Smooth muscle cell (in vitro differentiated cells): ENCODE measurements at regions not wholly inside any gene's neighbourhood (a gene's known extent, or its start where the extent isn't known, plus 50 kb on each side); places are given as distances from the start of the nearest gene placed in this dataset.

Experiments
- DNase-seq: peaks from one replicate; lab custom pipeline; 2025; ENCODE audit not compliant: unreplicated experiment; lab: John Stamatoyannopoulos, UW
- H2AFZ ChIP-seq: fragments of 200-600 bp; sonication (generic); 2 replicates; pipeline ENCODE4 v1.6.0; 2016; ENCODE audit warnings: antibody characterized with exemption, low read depth, mild to moderate bottlenecking
- H3F3A ChIP-seq: fragments of 200-600 bp; sonication (generic); 2 replicates; pipeline ENCODE4 v1.6.0; 2017; ENCODE audit warnings: antibody characterized with exemption, low read depth
- H3K27ac ChIP-seq: fragments of 200-600 bp; sonication (generic); 2 replicates; pipeline ENCODE4 v1.5.1; 2016; ENCODE audit warnings: low read depth, mild to moderate bottlenecking
- H3K27me3 ChIP-seq: fragments of 200-600 bp; sonication (generic); 2 replicates; pipeline ENCODE4 v1.6.1; 2016; ENCODE audit warnings: low read depth, mild to moderate bottlenecking
- H3K36me3 ChIP-seq: fragments of 200-600 bp; sonication (generic); 2 replicates; pipeline ENCODE4 v1.5.1; 2016; ENCODE audit warnings: low read depth
- H3K4me1 ChIP-seq: fragments of 200-600 bp; sonication (generic); 2 replicates; pipeline ENCODE4 v1.5.1; 2016; ENCODE audit warnings: low read depth
- H3K4me2 ChIP-seq: fragments of 200-600 bp; sonication (generic); 2 replicates; pipeline ENCODE4 v1.6.0; 2016; ENCODE audit warnings: mild to moderate bottlenecking
- H3K4me3 ChIP-seq: fragments of 200-600 bp; sonication (generic); 2 replicates; pipeline ENCODE4 v1.5.1; 2016; ENCODE audit warnings: mild to moderate bottlenecking
- H3K79me2 ChIP-seq: fragments of 200-600 bp; sonication (generic); 2 replicates; pipeline ENCODE4 v1.6.0; 2016; ENCODE audit warnings: low read depth, mild to moderate bottlenecking
- H3K9ac ChIP-seq: fragments of 200-600 bp; sonication (generic); 2 replicates; pipeline ENCODE4 v1.6.0; 2016; ENCODE audit warnings: low read depth
- H3K9me3 ChIP-seq: fragments of 200-600 bp; sonication (generic); replicated peaks from 2 replicates; pipeline ENCODE4 v1.5.1; 2016; ENCODE audit warnings: low read depth
- H4K20me1 ChIP-seq: fragments of 200-600 bp; sonication (generic); 2 replicates; pipeline ENCODE4 v1.6.0; 2016; ENCODE audit warnings: low read depth
- WGBS: methylation state at CpG from one replicate; pipeline ENCODE4 v1.1.7; 2016; ENCODE audit warnings: low lambda C conversion rate; 5-methylcytosine and 5-hydroxymethylcytosine counted together
- TF ChIP-seq, protein P1 (sequence below): fragments of 200-600 bp; sonication (generic); IDR thresholded peaks from 2 replicates; pipeline ENCODE4 v1.5.1; 2017; ENCODE audit warnings: borderline replicate concordance, mild to moderate bottlenecking, antibody characterized with exemption; ENCODE audit not compliant: insufficient read depth, poor library complexity, severe bottlenecking

DNA sequence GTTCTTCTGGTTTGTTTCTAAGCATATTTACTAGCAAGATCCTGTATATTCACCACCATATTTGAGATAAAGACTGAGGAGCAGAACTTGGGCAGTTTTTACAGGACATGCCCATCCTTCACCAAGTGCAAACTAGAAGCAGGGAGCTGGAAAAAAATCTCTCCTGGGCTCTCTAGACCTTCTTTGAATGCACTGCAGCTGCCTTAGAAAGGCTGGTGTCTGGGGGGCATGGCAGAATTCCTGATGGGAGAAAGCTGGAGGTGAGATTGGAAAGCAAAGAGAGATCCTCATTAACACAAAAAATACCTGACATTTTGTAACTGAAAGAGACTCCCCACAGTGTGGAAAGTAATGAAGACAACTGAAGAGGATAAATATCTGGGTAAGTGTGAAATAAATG lies 1612.1 kb downstream of the OLFM4 start:
- H3K4me3 ChIP-seq, result no peak overlapping the region
- H3K4me2 ChIP-seq, result no peak overlapping the region

DNA sequence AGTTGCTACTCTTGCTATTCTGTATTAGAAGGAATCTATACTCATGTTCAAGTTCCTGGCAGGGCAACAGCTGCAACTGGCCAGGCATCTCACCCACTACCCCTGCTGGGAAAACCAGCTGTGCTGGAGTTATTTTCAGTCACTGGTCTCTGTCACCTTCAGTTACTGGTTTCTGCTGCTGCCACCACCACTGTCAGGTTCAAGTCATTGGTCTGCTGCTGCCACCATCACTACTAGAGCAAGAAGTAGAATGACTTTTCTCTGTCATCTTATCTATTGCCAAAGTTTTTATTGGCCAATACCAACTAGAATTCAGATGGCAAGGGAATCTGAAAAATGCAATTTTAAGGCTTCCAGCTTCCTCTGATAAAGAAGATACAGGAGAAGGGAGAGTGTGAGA lies 1615.2 kb downstream of the OLFM4 start:
- Histone ChIP-seq H3K27me3 (no peaks in the 10 kb centered on the region), H3K4me1 (no peaks in the 10 kb centered on the region), H2AFZ (no peak overlapping the region), H3K27ac (no peak overlapping the region), H3K79me2 (no peaks in the 10 kb centered on the region), H3K4me3 (no peak overlapping the region), H3K4me2 (no peak overlapping the region), H3K36me3 (no peaks in the 10 kb centered on the region), H3K9ac (no peak overlapping the region), H3K9me3 (no peaks in the 10 kb centered on the region), H3F3A (no peaks in the 10 kb centered on the region), H4K20me1 (no peaks in the 10 kb centered on the region)
- TF ChIP-seq, protein P1, sequence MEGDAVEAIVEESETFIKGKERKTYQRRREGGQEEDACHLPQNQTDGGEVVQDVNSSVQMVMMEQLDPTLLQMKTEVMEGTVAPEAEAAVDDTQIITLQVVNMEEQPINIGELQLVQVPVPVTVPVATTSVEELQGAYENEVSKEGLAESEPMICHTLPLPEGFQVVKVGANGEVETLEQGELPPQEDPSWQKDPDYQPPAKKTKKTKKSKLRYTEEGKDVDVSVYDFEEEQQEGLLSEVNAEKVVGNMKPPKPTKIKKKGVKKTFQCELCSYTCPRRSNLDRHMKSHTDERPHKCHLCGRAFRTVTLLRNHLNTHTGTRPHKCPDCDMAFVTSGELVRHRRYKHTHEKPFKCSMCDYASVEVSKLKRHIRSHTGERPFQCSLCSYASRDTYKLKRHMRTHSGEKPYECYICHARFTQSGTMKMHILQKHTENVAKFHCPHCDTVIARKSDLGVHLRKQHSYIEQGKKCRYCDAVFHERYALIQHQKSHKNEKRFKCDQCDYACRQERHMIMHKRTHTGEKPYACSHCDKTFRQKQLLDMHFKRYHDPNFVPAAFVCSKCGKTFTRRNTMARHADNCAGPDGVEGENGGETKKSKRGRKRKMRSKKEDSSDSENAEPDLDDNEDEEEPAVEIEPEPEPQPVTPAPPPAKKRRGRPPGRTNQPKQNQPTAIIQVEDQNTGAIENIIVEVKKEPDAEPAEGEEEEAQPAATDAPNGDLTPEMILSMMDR, result no peak
- no peak for DNase-seq

More for the DNA sequence above, 1612.1 kb downstream of the OLFM4 start:
- TF ChIP-seq, protein P1, result no peak
- Histone ChIP-seq H3F3A (no peaks in the 10 kb centered on the region), H2AFZ (no peak overlapping the region), H3K4me1 (peaks cover 15% of the 10 kb centered on the region), H3K9ac (no peak overlapping the region), H3K79me2 (no peaks in the 10 kb centered on the region), H3K27ac (no peak overlapping the region), H4K20me1 (no peaks in the 10 kb centered on the region), H3K27me3 (no peaks in the 10 kb centered on the region), H3K36me3 (no peaks in the 10 kb centered on the region), H3K9me3 (no peaks in the 10 kb centered on the region)
- DNase-seq, result no peak

DNA sequence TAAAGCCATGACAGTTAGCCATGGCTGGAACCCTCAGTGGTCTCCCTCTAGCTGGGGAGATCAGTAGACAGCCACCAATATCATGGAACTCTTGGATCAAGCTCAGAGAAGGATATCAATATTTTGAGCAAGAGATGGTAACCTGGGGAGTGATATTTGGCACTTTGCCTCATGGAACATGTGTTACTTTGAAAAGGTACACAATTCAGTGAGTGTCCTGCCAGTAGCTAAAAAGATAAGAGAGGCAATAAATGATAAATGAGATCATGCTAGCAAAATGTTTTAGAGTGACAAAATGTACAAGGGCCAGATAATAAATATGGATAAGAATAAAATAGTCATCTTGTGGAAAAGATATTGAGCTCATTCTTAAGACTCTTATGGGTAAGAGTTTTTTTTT lies 1618.7 kb downstream of the OLFM4 start:
- TF ChIP-seq, protein P1, result no peak
- no peak for DNase-seq
- Histone ChIP-seq H4K20me1 (no peaks in the 10 kb centered on the region), H3K9me3 (no peaks in the 10 kb centered on the region), H3K27ac (no peak overlapping the region), H3K4me2 (no peak overlapping the region), H3K27me3 (no peaks in the 10 kb centered on the region), H3K4me1 (no peaks in the 10 kb centered on the region), H3K9ac (no peak overlapping the region), H2AFZ (no peak overlapping the region), H3K79me2 (no peaks in the 10 kb centered on the region), H3F3A (no peaks in the 10 kb centered on the region), H3K36me3 (no peaks in the 10 kb centered on the region), H3K4me3 (no peak overlapping the region)

DNA sequence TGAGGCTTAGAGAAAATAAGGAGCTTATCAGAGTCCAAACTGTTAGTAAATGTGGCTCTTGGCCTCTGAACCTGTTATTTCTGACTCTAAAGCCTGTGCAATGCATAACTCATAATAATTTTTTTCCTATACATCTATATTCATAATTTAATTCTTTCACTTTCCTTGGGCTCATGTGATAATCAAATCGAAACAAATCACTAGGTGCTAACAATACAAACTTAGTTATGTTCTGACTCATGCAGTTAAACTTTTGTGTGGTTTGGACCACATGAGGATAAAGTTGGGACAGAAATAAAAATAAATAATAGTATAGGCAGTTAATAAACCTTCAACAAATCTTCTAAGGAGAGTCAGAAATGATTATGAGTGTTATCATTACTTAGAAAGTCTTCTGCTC lies 1629.0 kb downstream of the OLFM4 start:
- Histone ChIP-seq H3K27ac (no peak overlapping the region), H3K4me3 (no peak overlapping the region), H3K4me2 (no peak overlapping the region), H3F3A (no peaks in the 10 kb centered on the region), H3K27me3 (no peaks in the 10 kb centered on the region), H4K20me1 (no peaks in the 10 kb centered on the region), H3K36me3 (no peaks in the 10 kb centered on the region), H3K4me1 (no peaks in the 10 kb centered on the region), H3K9me3 (peaks cover 4% of the 10 kb centered on the region), H3K79me2 (no peaks in the 10 kb centered on the region), H2AFZ (no peak overlapping the region), H3K9ac (no peak overlapping the region)
- TF ChIP-seq, protein P1, result no peak
- WGBS, result 93% methylated on average over 1 of the region's 1 CpG
- DNase-seq, result no peak
